ENCODE measurements at regions not wholly inside any gene's neighbourhood (a gene's known extent, or its start where the extent isn't known, plus 50 kb on each side); places are given as distances from the start of the nearest gene placed in this dataset.

DNA sequence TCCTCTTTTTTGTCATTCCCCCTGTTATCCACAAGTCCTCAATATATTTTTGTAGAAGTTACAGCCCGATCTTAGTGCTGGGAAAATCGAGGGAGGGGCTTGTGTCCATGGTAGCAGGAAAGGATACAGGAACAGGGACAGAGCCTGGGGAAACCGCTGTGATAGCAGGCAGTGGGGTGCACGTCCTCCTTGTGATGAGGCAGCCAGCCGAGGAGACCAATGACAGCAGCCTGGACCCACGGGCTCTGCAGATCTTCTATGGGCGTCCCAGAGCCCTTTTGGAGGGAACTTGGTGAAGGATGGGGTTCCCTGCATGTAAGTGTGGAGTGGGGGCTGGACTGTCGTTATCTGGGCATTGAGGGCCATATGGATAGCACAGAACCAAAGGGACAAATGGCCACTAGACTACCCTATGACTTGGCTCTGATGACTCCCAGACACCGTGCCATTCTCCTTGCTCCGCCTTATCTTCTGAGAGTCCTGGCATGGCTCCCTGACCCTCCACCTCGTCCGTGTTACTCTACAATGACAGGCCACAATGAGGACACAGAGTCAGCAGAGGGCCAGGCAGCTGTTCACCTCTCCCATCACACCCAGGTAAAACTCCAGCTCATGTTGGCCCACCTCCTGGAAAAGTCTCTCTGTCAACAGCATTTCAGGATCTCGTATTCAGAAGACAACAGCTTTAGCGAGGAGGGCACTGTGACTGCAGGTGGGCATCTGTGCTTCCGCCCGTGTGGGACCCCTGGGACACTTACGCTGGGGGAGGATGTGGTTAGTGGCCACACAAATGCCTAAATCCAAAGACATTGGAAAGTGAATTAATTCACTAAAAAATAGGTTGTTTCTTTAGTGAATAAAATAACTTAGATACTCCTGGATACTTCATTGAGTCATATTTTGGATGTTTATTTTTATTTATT, 100.1 kb downstream of the VAPA start:
- no peak for TF ChIP-seq EZH2 (IDR thresholded peaks at IDR 0.05; ENCODE audit: borderline replicate concordance)
- no peak for TF ChIP-seq EZH2phosphoT487 (IDR thresholded peaks at IDR 0.05; ENCODE audit: low read depth, severe bottlenecking, unreplicated experiment)
- TF ChIP-seq, protein P1, sequence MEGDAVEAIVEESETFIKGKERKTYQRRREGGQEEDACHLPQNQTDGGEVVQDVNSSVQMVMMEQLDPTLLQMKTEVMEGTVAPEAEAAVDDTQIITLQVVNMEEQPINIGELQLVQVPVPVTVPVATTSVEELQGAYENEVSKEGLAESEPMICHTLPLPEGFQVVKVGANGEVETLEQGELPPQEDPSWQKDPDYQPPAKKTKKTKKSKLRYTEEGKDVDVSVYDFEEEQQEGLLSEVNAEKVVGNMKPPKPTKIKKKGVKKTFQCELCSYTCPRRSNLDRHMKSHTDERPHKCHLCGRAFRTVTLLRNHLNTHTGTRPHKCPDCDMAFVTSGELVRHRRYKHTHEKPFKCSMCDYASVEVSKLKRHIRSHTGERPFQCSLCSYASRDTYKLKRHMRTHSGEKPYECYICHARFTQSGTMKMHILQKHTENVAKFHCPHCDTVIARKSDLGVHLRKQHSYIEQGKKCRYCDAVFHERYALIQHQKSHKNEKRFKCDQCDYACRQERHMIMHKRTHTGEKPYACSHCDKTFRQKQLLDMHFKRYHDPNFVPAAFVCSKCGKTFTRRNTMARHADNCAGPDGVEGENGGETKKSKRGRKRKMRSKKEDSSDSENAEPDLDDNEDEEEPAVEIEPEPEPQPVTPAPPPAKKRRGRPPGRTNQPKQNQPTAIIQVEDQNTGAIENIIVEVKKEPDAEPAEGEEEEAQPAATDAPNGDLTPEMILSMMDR (IDR thresholded peaks at IDR 0.05; ENCODE audit: poor library complexity), result no peak

Data from hepatocyte (in vitro differentiated cells).